Spleen (tissue), 11 donors: ENCODE measurements at regions not wholly inside any gene's neighbourhood (a gene's known extent, or its start where the extent isn't known, plus 50 kb on each side); places are given as distances from the start of the nearest gene placed in this dataset.
A peak's percentile ranks its signal among the peaks of the same experiment; 100 is the strongest.

Experiments used
- DNase-seq: peaks from one replicate; pipeline ENCODE4 v3.0.0-alpha.2; 2020
- H3K27ac ChIP-seq, 8 donors: fragments of 200-600 bp; sonication (generic) in 7 of 8; 1 replicate in 4 of 8; 2 replicates in 4 of 8; pipeline versions ENCODE4 v1.5.0 to v1.8.0; 2016 to 2021; ENCODE audit warnings: inconsistent platforms in 4 of 8, mild to moderate bottlenecking in 4 of 8, moderate library complexity in 1 of 8
- H3K27me3 ChIP-seq, 7 donors: fragments of 200-600 bp; sonication (generic) in 6 of 7; replicated peaks in 1 of 7; 1 replicate in 4 of 7; 2 replicates in 3 of 7; pipeline versions ENCODE4 v1.5.0 to v1.8.0; 2016 to 2021; ENCODE audit warnings: inconsistent platforms in 3 of 7, mild to moderate bottlenecking in 1 of 7
- H3K36me3 ChIP-seq, 6 donors: fragments of 200-600 bp; sonication (generic) in 5 of 6; 1 replicate in 4 of 6; 2 replicates in 2 of 6; pipeline versions ENCODE4 v1.5.0 to v1.8.0; 2016 to 2021; ENCODE audit warnings: inconsistent platforms in 2 of 6
- H3K4me1 ChIP-seq, 6 donors: fragments of 200-600 bp; sonication (generic) in 5 of 6; 1 replicate in 3 of 6; 2 replicates in 3 of 6; pipeline versions ENCODE4 v1.5.0 to v1.8.0; 2016 to 2021; ENCODE audit warnings: inconsistent platforms in 3 of 6
- H3K4me3 ChIP-seq, 8 donors: fragments of 200-600 bp; sonication (generic) in 7 of 8; 1 replicate in 4 of 8; 2 replicates in 4 of 8; pipeline versions ENCODE4 v1.5.0 to v1.8.0; 2016 to 2021; ENCODE audit warnings: inconsistent platforms in 4 of 8, mild to moderate bottlenecking in 4 of 8, moderate library complexity in 2 of 8
- H3K9me3 ChIP-seq, 8 donors: fragments of 200-600 bp; sonication (generic) in 7 of 8; 1 replicate in 4 of 8; 2 replicates in 4 of 8; pipeline versions ENCODE4 v1.5.0 to v1.8.0; 2016 to 2021; ENCODE audit warnings: inconsistent platforms in 4 of 8
- CTCF ChIP-seq, 11 experiments: fragments of 200-600 bp in 7 of 11; fragments of 450-650 bp in 4 of 11; sonication (generic) in 4 of 11; IDR thresholded peaks in 8 of 11; conservative IDR thresholded peaks in 3 of 11; 1 replicate in 7 of 11; 2 replicates in 4 of 11; pipeline versions ENCODE4 v1.4.0 to v1.8.0; 2016 to 2021; ENCODE audit warnings: antibody characterized with exemption in 11 of 11, inconsistent platforms in 4 of 11, mild to moderate bottlenecking in 1 of 11
- POLR2A ChIP-seq, 3 donors: fragments of 450-650 bp; IDR thresholded peaks; one replicate each; pipeline ENCODE4 v1.5.1; 2017; ENCODE audit warnings: antibody characterized with exemption in 3 of 3, mild to moderate bottlenecking in 1 of 3
- POLR2AphosphoS5 ChIP-seq, 3 donors: sonication (generic); formaldehyde crosslinking; IDR thresholded peaks; one replicate each; pipeline ENCODE4 v1.5.1; 2017; ENCODE audit warnings: antibody characterized with exemption in 3 of 3
- WGBS, 5 donors: extraction: QIAGEN DNeasy Blood & Tissue Kit in 3 of 5; methylation state at CpG; one replicate each; pipeline versions ENCODE4 v1.1.5 to v1.1.7; 2013 to 2018; 5-methylcytosine and 5-hydroxymethylcytosine counted together
- intact Hi-C: fragments of 100-400 bp; cut with DNase I; formaldehyde crosslinking; loops from one replicate; pipeline ENCODE4 v1.15.0; 2023; ENCODE audit warnings: low total_unique reads
- donor health status: healthy with polysubstance abuse.
- donor health status: DM: no; HTN: no; CAD: no; lungs with moderate emphysema.
- donor health status: DM: no; HTN: no; CAD: no.
- donor health status: Bipolar disorder and iron deficiency.
- donor health status: healthy.
- donor health status: DM: no; HTN: no; CAD: no.
- donor health status: DM: yes; HTN: yes; CAD: no.

DNA sequence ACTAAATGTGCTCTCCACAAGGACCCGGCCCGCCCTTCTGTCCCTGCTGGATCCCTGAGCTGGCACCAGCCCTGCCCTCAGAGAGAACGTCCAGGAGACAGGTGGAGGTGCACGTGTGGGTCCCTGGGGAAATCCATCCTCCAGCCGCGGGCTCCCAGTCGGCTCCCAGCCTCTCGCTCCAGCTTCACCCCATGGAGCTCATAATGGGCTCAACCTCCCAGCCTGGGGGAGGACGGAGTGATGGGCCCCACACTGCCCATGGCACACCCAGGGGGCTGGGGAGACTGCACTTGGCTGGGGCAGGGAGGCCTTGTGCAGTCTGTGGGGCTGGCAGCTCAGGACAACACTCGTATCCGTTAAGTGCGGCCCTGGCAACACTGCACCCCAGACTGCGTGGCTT is 250.5 kb downstream of the TMEM121 start:
- no peak overlapping the region for H3K4me3 ChIP-seq
- intact Hi-C loops, result no loop called here
- peaks cover 6 to 49% (median 41%) of the 10 kb centered on the region in 8 donors for H3K9me3 ChIP-seq
- peak overlapping the region in 1 of 8 donors; percentile 33 for H3K27ac ChIP-seq
- TF ChIP-seq POLR2A (IDR thresholded peaks at IDR 0.05) (no peak), CTCF (IDR thresholded peaks at IDR 0.05 in 8 of 11, conservative IDR thresholded peaks at IDR 0.05 in 3 of 11) (no peak)
- no peak for DNase-seq
- H3K27me3 ChIP-seq, result no peaks in the 10 kb centered on the region
- whole genome bisulfite sequencing, 5 donors, result 83 to 92% (median 87%) methylated on average over 12 to 13 of the region's 13 CpGs
- no peaks in the 10 kb centered on the region for H3K36me3 ChIP-seq
- peaks cover 0 to 6% (median 0%) of the 10 kb centered on the region in 6 donors for H3K4me1 ChIP-seq

- intact Hi-C loops, result no loop called here
- WGBS, 5 donors, result 65 to 79% (median 76%) methylated on average over 3 of the region's 3 CpGs
Measured at GRCh38 chr14:105783707-105784106, 257.3 kb downstream of the TMEM121 start.

DNA sequence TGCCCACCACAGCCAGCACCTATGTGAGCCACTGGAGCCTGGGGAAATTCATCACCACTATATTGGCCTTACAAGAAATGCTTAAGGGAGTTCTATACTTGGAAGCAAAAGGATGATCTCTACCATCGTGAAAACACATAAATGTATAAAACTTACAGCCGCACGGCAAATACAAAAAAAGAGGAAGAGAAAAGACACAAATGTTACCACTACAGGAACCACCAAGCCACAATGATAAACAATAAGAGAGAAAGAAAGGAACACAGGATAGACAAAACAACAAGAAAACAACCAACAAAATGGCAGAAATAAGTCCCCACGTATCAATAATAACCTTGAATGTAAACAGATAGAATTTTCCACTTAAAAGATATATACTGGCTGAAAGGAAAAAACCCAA is 267.5 kb downstream of the TMEM121 start:
- 20 to 44% (median 34%) methylated on average over 4 of the region's 4 CpGs for WGBS, 5 donors

More at GRCh38 chr14:105783707-105784106, 257.3 kb downstream of the TMEM121 start:
- peaks cover 6 to 44% (median 35%) of the 10 kb centered on the region in 8 donors for H3K9me3 ChIP-seq
- no peak overlapping the region for H3K27ac ChIP-seq
- no peaks in the 10 kb centered on the region for H3K4me1 ChIP-seq
- no peak for DNase-seq
- no peak for TF ChIP-seq POLR2AphosphoS5 (IDR thresholded peaks at IDR 0.05)
- TF ChIP-seq CTCF (IDR thresholded peaks at IDR 0.05 in 8 of 11, conservative IDR thresholded peaks at IDR 0.05 in 3 of 11), result no peak
- TF ChIP-seq POLR2A (IDR thresholded peaks at IDR 0.05), result no peak
- no peak overlapping the region for H3K4me3 ChIP-seq
- H3K27me3 ChIP-seq, result no peaks in the 10 kb centered on the region
- H3K36me3 ChIP-seq, result no peaks in the 10 kb centered on the region

GRCh38 chr14:105797546-105797945 is 271.2 kb downstream of the TMEM121 start:
- Histone ChIP-seq H3K36me3 (no peaks in the 10 kb centered on the region), H3K27me3 (peaks cover 0 to 7% (median 0%) of the 10 kb centered on the region in 7 donors), H3K4me1 (peaks cover 0 to 9% (median 0%) of the 10 kb centered on the region in 6 donors), H3K4me3 (no peak overlapping the region), H3K27ac (no peak overlapping the region), H3K9me3 (peaks cover 0 to 17% (median 0%) of the 10 kb centered on the region in 8 donors)
- TF ChIP-seq CTCF (IDR thresholded peaks at IDR 0.05 in 8 of 11, conservative IDR thresholded peaks at IDR 0.05 in 3 of 11) (no peak), POLR2AphosphoS5 (IDR thresholded peaks at IDR 0.05) (no peak), POLR2A (IDR thresholded peaks at IDR 0.05) (no peak)
- intact Hi-C loops, result no loop called here
- 92 to 100% (median 94%) methylated on average over 1 of the region's 1 CpG for WGBS, 5 donors
- DNase-seq, result no peak

More for the DNA sequence above, 267.5 kb downstream of the TMEM121 start:
- Histone ChIP-seq H3K27me3 (peaks cover 0 to 12% (median 0%) of the 10 kb centered on the region in 7 donors), H3K4me1 (peaks cover 0 to 9% (median 0%) of the 10 kb centered on the region in 6 donors), H3K9me3 (peaks cover 0 to 5% (median 0%) of the 10 kb centered on the region in 8 donors), H3K27ac (no peak overlapping the region), H3K36me3 (no peaks in the 10 kb centered on the region), H3K4me3 (no peak overlapping the region)
- no peak for DNase-seq
- intact Hi-C loops, result no loop called here
- TF ChIP-seq POLR2AphosphoS5 (IDR thresholded peaks at IDR 0.05) (no peak), CTCF (IDR thresholded peaks at IDR 0.05 in 8 of 11, conservative IDR thresholded peaks at IDR 0.05 in 3 of 11) (no peak), POLR2A (IDR thresholded peaks at IDR 0.05) (no peak)
